RWPE1 (cell line): ENCODE measurements at regions not wholly inside any gene's neighbourhood (a gene's known extent, or its start where the extent isn't known, plus 50 kb on each side); places are given as distances from the start of the nearest gene placed in this dataset.

Experiments used
- CTCF ChIA-PET: fragments of 350-600 bp; sonication (Branson Sonifier 250); formaldehyde crosslinking; extraction: SDS; loops from one replicate; lab custom pipeline; 2021; lab: Yijun Ruan, JAX
- POLR2A ChIA-PET: fragments of 400-600 bp; formaldehyde crosslinking; extraction: SDS; loops from one replicate; lab custom pipeline; 2020; ENCODE audit warnings: antibody characterized with exemption; ENCODE audit not compliant: low non-redundant PET; lab: Yijun Ruan, JAX
- DNase-seq: peaks from one replicate; pipeline ENCODE4 v3.0.0; 2012; ENCODE audit warnings: low spot score
- H3K27ac ChIP-seq: fragments of 450-650 bp; 2 replicates; pipeline ENCODE4 v1.5.1; 2017
- CTCF ChIP-seq: fragments of 450-650 bp; conservative IDR thresholded peaks from 2 replicates; pipeline ENCODE4 v1.5.1; 2017; ENCODE audit warnings: low read depth, mild to moderate bottlenecking

- POLR2A ChIA-PET, result no interaction called here
- CTCF ChIA-PET, result no interaction called here
- TF ChIP-seq CTCF, result no peak
- no peak for DNase-seq
- H3K27ac ChIP-seq, result no peak overlapping the region
These were observed 204.6 kb upstream of the CSF3R start for GRCh38 chr1:36687312-36687711.

DNA sequence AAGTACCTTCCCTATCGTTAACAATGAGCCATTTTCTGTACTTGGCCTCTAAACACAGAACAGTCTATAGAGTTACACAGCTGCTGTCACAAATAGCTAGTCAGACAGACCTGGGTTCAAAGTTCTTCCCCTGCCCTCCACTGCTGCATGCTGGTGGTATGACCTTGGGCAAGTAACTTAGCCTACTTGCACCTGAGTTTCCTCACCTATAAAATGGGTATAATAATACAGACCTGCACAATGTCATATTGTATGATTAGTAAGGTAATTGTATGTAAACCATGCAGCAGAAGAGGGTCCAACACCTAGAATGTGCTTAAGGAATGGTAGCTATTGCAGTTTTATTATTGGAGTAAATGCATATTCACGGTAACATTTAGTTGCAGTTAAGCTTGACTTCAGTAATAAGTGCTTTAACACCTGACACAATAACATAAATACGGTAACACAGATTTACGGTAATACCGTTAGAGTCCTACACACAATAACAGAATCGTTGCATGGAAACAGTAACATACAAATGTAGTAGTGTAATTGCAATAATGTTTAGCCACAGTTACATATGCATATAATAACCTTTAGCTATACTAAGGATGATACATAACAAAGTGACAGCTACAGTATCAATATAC lies 193.3 kb upstream of the CSF3R start:
- TF ChIP-seq CTCF, result no peak
- H3K27ac ChIP-seq, result no peak overlapping the region
- ChIA-PET CTCF (no interaction called here), POLR2A (no interaction called here)
- DNase-seq, result no peak

DNA sequence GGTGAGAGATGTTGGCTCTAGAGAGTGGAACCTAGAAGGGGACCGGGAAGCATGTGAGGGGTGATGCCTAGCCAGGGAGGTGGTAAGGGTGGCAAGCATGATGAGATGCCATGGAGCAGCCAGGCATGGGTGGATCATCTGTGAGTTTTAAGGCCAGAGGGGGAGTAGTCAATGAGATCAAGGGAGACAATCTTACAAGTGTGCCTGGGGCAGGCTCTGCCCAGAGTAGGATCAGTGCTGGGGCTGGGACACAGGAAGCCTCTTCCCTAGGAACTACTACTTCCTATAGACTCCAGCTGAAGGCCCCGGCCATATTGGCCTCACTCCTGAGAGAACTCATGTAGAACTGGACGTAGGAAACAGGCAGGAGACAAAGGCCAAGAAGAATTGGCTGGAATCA lies 192.4 kb upstream of the CSF3R start:
- ChIA-PET POLR2A (no interaction called here), CTCF (no interaction called here)
- no peak for TF ChIP-seq CTCF
- no peak for DNase-seq
- no peak overlapping the region for H3K27ac ChIP-seq

DNA sequence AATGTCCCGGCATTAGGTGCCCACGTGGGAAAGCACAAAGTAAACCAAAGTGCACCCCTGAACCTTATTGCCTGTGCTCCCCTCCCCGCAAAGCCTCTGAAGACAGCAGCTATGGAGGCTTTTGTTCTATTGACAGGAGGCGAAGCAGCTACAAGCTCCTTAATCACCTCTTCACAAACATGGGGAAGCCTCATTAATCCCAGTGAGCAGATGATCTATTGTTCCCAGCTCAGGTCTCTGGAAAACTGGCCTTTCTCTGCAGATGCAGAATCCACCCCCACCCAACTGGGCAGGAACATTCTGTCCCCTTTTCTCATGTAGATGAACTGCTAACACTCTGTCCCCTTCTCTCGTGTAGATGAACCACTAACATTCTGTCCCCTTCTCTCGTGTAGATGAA lies 190.5 kb upstream of the CSF3R start:
- ChIA-PET CTCF (no interaction called here), POLR2A (no interaction called here)
- TF ChIP-seq CTCF, result no peak
- H3K27ac ChIP-seq, result no peak overlapping the region
- no peak for DNase-seq

GRCh38 chr1:36669262-36669661 lies 186.5 kb upstream of the CSF3R start:
- POLR2A ChIA-PET, result no interaction called here
- CTCF ChIA-PET, result no interaction called here

GRCh38 chr1:36667836-36668235 lies 185.1 kb upstream of the CSF3R start:
- POLR2A ChIA-PET, result no interaction called here
- CTCF ChIA-PET, result interaction anchor here (1.2 kb wide), 1 partner anchor 91 kb away, joined by 6 read pairs; no protein-coding TSS in a partner anchor
- no peak for DNase-seq
- no peak for TF ChIP-seq CTCF
- H3K27ac ChIP-seq, result no peak overlapping the region

More at GRCh38 chr1:36669262-36669661, 186.5 kb upstream of the CSF3R start:
- no peak overlapping the region for H3K27ac ChIP-seq
- no peak for DNase-seq
- no peak for TF ChIP-seq CTCF
